ENCODE measurements at regions not wholly inside any gene's neighbourhood (a gene's known extent, or its start where the extent isn't known, plus 50 kb on each side); places are given as distances from the start of the nearest gene placed in this dataset.

DNA sequence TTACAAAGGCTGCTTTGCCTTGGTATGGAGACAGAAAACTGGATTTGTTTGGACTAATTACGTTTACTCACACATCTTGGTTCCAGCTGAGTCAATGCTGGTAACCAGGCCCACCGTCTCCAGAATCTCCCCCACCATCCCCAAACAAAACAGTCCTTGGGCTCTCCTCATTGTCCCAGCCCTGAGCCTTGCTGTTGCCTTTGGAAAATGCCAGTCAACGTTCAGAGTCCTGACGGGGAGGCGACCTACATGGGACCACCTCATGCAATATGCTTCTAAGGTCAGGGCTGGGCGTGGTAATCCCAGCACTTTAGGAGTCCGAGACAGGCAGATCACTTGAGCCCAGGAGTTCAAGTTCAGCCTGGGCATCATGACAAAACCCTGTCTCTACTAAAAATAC is 85.2 kb upstream of the IQSEC1 start:
- DNase-seq (ENCODE audit: low read depth in 2 of 2) = no peak

- no peak for DNase-seq (ENCODE audit: low read depth in 2 of 2)
Measured at GRCh38 chr3:13157986-13158385, 84.8 kb upstream of the IQSEC1 start.

GRCh38 chr3:13152826-13153710 is 79.8 kb upstream of the IQSEC1 start:
- no peak for DNase-seq (ENCODE audit: low read depth in 2 of 2)

GRCh38 chr3:13150624-13151023 is 77.4 kb upstream of the IQSEC1 start:
- DNase-seq (ENCODE audit: low read depth in 2 of 2) = no peak

- no peak for DNase-seq (ENCODE audit: low read depth in 2 of 2)
Measured at GRCh38 chr3:13149330-13150108, 76.3 kb upstream of the IQSEC1 start.

DNA sequence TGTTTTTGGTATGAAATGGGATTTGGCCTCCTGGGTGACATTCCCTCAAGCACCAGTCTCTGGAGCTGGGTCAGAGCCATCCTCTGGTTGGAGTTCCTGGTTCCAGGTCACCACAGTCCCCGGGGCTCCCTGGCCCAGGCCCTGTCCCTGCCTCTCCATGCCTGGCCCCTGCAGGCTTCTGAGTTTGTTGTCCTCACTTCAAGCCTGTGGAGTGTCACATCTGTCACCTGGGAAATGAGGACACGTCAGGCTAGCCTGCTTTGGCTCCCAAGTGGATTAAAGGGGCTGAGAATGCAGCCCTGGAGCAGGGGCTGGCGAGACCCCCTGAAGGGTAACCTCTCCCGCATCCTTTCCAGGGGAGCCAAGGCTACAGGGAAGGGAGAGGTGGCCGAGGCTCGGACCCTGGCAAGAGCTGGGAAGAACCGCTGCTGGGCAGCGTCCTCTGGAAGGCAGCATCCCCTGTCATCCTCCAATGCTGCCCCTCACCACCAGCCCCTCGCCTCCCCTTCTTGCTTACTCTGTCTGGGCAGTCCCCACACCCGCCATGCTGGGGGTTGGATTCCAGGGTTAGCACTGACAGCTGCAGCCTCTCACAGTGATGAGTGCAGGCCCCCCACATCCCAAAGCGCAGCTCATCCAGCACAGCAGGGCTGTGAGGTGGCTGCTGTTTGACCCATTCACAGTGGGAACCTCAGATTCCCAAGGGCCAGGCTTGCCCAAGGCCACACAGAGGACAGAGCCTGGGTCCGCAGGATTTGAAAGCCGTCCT is 75.5 kb upstream of the IQSEC1 start:
- DNase-seq (ENCODE audit: low read depth in 2 of 2) = no peak

- DNase-seq (ENCODE audit: low read depth in 2 of 2) = no peak
Measured at GRCh38 chr3:13148126-13148525, 74.9 kb upstream of the IQSEC1 start.

GRCh38 chr3:13147344-13147743 is 74.1 kb upstream of the IQSEC1 start:
- no peak for DNase-seq (ENCODE audit: low read depth in 2 of 2)

DNA sequence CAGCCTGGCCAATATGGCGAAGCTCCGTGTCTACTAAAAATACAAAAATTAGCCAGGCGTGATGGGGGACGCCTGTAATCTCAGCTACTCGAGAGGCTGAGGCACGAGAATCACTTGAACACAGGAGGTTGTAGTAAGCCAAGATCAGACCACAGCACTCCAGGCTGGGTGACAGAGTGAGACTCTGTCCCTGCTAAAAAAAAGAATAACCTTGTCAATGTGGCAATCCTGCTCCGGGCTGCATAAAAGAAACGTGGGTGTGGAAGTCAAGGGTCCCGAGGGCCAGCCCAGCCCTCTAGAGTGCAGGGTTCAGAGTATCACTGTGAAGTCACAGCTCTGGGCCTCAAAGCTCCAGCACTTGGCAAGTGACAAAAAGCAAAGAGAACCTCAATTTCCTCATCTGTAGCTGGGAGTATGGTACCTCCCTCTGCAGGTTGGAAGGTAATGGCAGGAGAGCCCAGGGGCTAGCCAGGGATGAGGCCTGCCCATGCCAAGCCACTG is 73.5 kb upstream of the IQSEC1 start:
- no peak for DNase-seq (ENCODE audit: low read depth in 2 of 2)

GRCh38 chr3:13145826-13146642 is 72.8 kb upstream of the IQSEC1 start:
- no peak for DNase-seq (ENCODE audit: low read depth in 2 of 2)

DNA sequence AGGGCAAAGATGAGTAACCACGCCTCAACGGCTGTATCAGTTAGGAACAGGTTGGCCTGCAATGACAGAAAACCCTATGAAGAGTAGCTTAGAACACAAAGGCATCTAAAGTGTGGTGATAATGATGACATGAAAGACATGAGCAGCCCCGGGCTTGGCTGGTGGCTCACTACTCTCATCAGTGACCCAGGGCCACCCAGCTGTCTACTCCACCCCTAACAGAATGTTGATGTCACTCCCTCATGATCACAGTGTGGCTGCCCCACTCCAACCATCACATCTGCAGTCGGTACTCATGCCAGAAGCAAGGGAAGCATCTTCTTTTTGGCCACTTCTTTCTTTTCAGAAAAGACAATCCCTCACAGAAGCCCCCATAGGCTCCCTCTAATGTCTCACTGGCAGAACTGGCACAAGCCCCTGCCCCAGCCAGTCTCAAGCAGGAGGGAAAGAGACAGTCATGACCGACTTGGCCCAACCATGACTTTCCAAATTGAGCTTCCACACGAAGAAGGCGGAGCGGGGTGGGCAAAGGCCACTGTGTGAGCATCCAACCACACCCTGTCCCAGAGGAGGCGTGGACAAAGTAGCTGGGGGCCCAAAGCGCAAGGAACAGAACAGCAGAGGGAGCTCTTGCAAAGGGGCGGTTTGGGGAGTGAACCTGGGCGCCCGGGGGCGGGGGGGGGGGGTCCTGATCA is 72.0 kb upstream of the IQSEC1 start:
- no peak for DNase-seq (ENCODE audit: low read depth in 2 of 2)

DNA sequence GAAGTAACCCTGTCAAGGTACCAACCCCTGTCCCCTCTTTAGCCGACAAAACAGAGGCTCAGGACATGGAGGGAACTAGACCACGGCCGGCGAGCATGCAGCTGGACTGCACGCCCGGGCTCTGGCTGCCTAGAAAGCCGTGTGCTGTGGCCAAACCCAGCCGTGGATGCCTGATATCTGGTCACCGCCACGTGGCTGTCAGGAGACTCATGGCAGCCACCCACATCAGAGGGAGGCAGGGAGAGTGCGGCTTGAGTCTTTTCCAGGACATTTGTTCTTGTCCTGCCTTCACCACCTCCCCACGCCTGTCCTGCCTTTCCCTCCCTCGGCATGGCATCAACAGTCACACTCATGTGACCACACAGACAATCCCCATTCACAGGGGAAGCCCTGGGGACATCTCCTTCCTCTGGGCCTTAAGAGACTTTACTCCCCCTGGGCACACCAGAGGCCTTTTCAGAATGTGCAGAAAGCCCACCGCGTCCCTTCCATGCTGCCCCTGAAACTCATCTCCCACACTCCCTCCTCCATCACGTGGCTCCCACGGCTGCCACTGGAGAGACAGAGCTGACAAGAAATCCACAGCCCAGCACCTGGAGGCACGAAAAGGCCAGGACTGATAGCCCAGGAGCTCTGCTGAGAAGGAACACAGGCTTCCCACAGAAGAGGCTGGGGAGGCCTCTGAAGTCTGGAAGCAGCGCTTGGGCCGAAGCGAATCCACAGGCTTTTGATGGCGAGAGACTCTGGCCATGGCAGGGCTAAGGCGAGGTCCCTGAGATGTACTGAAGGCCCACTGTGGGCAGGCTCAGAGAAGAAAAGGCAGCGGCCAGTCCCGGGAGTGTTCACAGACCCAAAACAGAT is 71.2 kb upstream of the IQSEC1 start:
- DNase-seq (ENCODE audit: low read depth in 2 of 2) = no peak

DNA sequence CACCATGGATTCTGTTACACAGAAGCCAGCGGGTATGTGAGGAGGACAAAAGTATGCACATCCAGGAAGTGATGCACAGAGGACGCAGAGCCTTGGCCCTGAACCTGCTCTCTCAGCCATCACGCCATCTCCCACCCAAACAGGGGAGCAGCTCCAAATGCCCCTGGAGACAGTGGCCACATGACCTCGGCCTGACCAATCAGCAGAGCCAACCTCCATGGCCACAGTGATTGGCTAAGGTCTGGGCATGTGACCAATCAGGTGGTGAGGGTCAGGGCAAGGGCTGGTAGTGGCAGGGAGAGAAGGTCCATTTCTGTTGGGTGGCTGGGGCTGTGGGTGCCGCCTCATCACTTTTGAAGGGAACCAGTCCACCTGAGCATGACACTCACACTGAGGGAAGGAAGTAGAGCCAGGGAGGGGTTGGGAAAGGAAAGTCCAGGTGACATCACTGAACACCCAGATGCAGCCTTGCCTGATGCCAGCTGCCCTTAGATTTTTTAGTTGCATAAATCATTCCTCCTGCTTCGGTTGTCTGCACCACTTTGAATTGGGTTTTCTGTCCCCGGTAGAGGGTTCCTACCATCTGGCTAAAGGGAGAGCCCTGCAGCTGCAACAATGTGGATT is 70.3 kb upstream of the IQSEC1 start:
- no peak for DNase-seq (ENCODE audit: low read depth in 2 of 2)

DNA sequence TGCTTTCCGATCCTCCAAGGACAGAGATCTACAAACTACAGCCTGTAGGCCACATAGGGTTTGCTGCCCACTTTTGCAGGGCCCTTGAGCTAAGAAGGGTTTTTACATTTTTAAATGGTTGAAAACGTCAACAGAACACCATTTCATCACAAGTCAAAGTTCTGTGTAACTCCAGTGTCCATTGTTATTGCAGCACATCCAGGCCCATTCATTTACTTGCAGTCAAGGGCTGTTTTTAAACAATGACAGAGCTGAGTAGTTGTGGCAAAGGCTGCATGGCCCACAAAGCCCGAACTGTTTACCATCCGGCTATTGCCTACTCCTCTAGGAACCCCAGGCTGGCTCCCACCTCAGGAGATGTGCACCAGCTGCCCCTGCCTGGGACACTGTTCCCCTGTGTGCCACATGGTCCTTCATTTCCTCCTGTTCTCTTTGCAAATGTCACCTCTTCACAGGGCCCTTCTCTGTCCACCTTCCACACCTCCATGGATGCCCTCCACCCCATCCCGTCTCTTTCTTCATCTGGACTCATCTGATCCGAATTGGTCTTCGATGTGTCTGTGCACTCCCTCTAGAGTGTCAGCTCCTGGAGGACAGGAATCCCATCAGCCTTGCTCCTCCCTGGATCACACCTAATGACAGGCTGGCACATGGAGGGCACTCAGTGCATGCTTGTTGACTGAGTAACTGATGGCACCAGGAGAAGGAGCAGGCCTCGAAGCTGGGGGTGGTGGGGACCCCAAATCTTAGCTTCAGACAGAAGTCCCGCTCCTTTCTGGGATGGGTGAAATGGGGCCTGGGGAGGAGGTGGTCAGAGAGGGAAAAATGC is 69.5 kb upstream of the IQSEC1 start:
- no peak for DNase-seq (ENCODE audit: low read depth in 2 of 2)

GRCh38 chr3:13141991-13142412 is 68.8 kb upstream of the IQSEC1 start:
- DNase-seq (ENCODE audit: low read depth in 2 of 2) = peak in 1 of 2 donors; percentile 39

- no peak for DNase-seq (ENCODE audit: low read depth in 2 of 2)
Measured at GRCh38 chr3:13141183-13141582, 68.0 kb upstream of the IQSEC1 start.

- DNase-seq (ENCODE audit: low read depth in 2 of 2) = no peak
Measured at GRCh38 chr3:13140596-13140995, 67.4 kb upstream of the IQSEC1 start.

GRCh38 chr3:13139471-13140065 is 66.3 kb upstream of the IQSEC1 start:
- DNase-seq (ENCODE audit: low read depth in 2 of 2) = no peak
